Endothelial cell of hepatic sinusoid (primary cell): ENCODE measurements at regions not wholly inside any gene's neighbourhood (a gene's known extent, or its start where the extent isn't known, plus 50 kb on each side); places are given as distances from the start of the nearest gene placed in this dataset.
"Not testable (repeated sequence)": the region's sequence is repeated elsewhere in the genome, so short reads cannot be mapped to it uniquely, and the experiment has no call there.

Experiments
- in situ Hi-C: cut with HindIII; loops from 2 replicates; pipeline ENCODE4 v1.10.0; 2017; ENCODE audit warnings: low sequenced_read_pairs

DNA sequence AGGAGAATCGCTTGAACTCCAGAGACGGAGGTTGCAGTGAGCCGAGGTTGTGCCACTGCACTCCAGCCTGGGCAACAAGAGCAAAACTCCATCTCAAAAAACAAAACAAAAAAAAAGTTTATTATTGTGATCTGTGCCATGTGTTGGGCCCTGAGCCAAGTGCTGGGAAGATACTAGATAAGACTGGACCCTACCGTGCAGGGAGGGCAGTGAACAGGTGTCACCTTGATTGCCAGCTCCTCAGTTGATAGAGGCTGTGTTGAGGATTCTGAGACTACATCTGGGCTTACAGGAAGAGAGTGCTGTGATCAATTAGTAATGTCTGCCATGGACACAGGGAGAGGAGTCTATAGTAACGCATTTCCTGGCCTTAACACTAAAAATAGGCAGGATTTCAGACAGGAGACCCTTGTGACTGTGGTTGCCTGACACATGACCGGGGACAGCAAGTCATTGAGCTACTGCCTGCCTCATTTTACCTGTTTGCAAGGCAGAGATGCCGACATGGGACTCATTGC, 201.5 kb downstream of the C9orf50 start:
- in situ Hi-C loops = no loop called here

DNA sequence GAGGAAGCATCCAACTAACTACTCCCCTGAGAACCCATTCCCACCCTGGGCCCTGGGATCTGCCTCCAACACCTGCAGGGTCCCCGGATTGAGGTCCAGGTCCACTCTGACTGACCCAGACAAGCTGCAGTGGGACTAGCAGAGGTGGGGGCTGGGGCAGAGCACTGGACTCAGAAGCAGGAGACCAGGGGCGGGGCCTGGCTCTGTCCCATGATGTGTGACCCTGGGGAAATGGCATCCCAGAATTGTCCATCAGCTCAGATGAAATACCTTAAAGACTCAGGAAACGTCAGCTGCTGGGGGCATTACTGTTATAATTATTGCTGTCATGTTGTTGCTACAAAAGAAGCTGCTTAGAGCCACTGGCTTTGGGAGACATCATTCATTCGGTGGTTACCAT, 202.4 kb downstream of the C9orf50 start:
- in situ Hi-C loops = no loop called here

DNA sequence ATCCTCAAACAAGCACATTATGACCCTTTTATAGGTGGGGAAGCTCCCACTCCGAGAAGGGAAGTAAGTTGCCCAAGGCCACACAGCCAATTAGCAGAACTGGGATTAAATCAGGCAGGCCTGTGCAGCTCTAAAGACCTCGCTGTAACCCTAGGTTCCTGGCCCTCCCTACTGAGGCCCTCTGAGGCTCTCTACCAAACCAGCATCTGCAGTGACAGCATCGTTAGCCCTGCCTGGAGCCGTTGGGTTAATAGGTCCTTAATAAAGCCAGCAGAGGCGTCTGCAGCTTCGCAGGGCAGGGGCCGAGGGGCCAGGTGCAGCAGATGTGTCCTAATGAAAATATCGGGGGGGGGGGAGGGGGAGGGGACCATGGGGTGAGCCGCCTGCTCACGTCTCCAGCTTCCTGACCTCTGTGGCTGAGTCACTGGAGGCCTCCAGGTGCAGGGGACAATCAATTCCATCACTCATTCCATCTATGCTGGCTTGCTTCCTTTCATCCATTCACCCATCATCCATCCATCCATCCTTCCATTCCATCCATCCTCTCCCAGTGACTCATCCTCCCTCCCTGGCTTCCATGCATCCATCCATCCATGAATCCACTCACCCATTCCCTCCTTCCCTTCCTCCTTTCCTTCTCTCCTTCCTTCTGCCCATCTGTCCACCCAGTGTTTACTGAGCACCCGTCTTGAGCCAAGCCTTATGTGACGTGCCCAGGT, 203.9 kb downstream of the C9orf50 start:
- in situ Hi-C loops = no loop called here

DNA sequence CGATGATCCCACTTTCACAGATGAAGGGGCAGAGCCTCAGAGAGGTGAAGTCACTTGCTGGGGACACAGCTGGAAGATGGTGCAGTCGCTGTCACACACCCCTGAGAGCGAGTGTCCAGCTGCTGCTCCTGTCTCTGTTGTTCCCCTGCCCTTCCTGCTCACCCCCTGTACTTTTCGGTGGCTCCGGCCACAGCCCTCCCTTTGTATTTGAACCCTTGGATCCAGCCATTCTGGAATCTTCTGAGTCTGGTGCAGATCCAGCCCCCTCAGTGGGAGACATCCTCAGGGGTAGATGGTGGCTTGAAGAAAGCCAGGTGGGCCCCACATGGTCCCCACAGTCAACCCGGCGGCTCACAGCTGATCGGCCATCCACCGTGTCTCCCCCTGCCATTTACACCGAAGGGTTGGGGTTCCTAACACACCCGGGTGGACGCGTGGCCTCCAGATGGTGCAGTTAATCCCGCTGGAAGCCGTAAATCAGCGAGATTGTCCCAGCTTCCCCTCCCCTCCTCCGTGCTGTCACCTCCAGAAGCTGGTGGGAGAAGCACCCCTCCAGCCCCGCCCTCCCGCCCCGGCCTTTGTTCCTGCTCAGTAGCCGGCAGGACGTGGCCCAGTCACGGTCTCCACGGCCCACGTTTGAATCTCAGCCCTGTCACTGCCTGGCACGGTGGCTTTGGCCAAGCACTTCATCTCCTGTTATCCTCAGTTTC, 204.8 kb downstream of the C9orf50 start:
- in situ Hi-C loops = no loop called here

DNA sequence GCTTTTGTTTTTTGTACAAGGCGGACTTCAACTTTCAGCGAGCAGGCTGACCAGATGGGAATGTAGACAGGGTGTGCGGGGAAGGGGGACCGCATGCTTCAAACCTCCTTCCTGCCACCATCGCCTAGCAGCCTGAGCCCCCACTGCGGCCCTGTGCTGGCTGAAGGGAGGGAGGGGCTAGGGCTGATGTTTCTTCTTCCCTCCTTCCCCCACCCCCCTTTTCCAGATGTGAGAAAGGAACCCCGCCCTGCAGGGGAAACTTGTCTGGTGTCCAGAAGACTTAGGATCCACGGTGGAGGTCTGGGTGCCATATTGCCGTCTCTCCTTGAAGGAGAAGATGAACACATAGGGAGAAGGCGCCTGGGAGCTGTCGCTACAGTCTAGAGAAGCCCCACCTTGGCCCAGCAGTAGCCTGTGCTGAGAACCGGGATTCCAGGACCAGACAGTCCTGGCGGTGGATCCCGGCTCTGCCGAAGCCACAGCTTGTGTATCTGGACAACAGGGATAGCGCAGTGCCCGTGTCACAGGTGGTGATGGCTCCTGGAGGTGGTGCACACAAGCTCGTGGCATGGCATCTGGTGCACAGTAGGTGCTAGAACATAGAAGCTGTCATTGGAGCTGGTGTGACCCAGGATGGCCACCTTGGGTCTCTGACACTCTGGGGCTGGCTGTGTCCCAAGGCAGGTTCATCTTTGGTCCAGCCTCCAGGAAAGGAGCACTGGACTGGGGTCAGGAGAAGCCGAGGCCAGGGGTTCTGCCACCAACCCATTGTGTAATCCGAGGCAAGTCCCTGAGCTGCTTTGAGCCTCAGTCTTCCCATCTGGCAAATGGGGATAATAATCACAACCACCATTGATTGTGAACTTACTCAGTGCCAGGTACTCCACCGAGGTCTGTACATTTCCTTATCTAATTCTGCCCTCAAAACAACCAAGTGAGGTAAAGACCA, 205.6 kb downstream of the C9orf50 start:
- in situ Hi-C loops = no loop called here

DNA sequence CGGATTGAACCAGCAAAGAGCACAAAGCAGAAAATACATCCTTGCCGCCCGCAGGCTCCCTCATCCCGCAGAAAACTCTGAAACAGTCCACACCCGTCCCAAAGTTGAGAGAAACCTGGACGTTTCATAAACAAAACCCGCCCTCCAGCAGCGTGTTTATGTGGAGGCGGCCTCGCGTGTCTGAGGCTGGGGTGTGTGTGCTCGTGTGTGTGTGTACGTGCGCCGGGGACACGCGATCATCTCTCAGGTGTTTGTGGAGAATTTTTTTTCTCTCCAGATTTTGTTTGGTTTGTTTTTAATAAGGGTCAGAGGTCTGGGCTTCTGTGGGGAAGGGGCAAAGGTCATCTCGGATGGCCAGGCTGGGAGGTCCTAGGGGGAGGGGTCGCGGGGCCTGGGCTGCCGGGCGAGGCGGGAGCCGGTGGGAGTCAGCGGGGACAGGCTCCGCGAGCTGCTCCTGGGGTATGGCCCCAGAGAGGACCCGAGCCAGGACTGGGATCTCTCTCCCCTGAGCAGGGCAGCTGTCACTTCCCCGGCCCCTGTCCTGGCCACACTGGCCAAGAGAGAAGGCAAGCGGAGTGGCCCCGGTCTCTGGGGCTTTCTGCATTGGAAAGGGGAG, 206.4 kb downstream of the C9orf50 start:
- in situ Hi-C loops = no loop called here

DNA sequence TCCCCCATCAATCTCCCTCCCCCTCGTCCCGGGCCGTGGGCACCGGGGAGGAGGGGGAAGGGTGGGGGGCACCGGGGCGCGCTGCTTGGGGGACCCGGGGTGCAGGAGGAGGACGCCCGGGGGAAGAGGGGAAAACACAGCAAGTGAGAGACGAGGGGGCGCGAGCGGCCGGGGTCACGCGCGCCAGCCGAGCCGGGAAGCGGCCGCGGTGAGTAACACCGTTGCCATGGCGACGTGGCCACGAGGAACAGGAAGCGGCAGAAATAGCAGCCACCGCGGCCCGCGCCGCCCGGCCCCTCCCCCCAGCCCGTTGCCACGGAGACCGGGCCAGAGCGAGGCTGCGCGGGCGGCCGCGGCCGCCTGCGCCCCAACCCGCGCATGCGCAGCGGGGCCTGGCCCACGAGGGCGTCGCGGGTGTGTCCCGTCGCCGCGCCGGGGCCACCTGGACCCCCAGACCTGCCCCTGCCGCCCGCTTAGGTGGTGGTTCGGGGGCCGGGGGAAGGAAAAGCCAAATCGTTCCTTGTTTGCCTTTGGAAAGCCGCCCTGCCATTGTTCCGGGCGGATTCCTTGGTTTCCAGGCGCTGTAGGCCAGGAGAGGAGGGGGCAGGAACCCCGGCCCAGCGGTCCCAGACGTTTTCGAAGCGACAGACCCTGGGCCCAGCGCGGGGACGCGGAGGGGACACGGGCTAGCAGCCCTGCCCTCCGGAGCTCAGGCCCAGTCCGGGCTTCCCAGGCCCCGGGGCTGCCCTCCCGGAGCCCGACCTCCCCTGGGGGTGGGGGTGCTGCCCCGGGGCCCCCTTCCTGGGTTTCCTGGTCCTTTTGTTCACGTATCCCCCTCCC, 207.1 kb downstream of the C9orf50 start:
- in situ Hi-C loops = no loop called here

DNA sequence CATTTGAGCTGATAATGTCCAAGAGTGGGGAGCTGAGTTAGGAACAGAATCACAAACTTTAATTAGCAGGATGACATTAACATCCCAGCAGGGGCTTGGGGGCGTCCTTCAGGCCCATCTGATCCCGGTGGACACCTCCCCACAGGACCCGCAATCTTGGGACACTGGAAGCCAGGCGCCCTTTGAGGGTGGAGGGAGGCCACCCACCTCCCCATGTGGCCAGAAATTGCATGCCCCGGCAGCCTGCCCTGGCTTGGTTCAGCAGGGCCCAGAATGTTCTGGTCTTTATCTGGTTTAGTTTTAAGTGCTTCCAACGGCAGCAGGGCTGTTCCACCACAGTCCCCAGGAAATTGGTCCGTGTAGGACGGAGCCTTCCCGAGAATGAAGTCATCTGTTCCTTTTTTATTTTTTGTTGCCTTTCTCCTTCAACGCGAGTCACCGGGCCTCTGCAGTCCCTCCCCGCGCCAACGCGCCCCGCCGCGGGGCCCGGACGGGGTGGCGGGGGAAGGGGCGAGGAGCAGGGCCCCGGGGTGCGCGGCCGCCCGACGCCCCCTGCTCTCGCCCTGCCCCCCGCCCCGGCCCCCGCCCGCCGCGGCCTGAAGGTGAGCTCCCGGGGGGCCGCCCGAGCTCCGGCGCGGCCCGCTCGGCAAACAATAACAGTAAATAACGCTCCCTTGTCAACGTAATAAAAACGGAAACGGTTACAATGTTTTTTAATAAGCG, 207.9 kb downstream of the C9orf50 start:
- in situ Hi-C loops = no loop called here

DNA sequence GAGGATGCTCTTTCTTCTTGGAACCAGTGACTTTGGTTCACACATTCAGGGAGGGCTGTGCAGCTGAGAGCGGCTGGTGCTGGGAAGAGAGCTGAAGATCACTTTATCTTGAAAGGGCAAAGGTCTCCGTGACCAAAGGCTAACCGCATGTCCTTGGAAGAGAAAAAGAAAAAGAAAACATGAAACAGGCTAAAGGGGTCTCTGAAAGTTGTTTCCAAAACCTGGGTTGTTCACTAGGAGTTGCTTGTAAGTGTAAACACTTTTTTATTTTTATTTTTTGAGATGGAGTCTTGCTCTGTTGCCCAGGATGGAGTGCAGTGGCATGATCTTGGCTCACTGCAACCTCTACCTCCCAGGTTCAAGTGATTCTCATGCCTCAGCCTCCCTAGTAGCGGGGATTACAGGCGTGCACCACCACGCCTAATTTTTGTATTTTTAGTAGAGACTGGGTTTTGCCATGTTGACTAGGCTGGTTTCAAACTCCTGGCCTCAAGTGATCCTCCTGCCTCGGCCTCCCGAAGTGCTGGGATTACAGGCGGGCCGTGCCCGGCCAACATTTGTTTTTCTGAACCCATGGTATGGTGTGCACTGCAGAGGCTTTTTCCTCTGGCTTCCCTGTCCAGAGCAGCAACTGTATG, 208.6 kb downstream of the C9orf50 start:
- in situ Hi-C loops = not testable (repeated sequence)

DNA sequence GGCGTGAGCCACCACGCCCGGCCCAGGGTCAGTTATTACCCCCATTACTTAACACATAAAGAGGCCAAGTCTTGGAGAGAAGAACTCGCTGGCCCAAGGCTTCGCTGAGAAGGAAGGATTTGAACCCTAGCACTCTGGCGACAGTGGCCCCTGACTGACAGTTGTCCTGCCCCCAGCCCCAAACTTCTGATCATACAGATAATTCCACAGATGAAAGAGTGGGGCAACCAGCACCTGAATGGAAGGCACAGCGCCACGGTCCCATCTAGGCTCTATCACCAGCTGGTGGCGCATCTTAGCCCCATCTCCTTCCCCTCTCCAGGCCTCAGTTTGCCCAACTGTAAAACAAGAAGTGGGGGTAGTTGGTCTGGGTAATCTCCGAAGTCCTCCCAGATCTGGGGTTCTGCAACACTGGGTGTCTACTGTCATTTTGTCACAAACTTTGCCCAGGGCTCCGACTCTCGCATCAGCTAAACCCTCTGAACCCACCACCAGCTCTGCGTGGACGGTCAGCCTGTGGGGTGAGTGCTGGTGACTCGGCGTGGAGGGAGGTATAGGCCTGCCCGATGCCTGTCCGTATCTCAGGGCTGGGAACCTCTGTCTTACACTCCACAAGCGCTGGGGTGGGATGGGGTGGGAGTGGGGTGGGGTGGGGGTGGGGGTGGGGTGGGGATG, 209.3 kb downstream of the C9orf50 start:
- in situ Hi-C loops = no loop called here

DNA sequence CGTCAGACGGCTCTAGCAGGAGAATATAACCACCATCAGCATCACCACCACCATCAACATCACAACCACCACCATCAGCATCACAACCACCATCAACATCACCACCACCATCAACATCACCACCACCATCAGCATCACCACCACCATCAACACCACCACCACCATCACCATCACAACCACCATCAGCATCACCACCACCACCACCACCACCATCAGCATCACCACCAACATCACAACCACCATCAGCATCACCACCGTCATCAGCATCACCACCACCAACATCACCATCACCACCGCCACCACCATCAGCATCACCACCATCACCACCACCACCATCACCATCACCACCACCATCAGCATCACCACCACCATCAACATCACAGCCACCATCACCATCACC, 210.7 kb downstream of the C9orf50 start:
- in situ Hi-C loops = no loop called here

DNA sequence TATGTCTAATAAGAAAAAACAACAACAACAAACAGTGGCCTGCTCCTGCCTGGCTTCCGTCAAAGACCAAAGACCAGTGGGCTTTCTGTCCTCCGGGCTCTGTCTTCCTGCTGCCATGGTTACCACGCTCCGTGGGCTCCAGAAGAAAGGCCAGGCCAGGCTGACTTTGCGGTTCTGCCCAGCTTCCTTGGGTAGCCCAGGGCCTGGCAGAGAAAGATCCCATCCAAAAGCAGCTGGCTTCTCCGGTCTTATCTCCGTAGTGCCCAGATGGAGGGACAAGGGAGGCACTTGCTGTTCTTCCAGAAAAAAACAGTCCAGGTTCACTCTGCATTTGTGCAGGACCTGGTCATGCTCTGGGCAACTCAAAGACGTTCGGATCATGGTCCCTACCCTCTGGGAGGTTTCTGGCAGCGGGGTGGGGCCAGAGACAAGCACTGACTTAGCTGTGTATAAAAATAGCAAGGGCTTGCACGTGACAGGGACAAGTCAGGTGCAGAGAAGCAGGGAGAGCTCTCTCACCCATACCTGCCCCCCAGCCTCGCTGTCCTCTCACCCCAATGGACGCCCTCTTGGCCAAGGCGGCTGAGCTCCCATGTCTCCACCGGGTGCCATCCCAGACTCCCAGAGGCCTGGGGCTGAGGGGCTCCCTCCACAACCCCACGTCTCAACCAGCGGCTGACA, 212.2 kb downstream of the C9orf50 start:
- in situ Hi-C loops = no loop called here

DNA sequence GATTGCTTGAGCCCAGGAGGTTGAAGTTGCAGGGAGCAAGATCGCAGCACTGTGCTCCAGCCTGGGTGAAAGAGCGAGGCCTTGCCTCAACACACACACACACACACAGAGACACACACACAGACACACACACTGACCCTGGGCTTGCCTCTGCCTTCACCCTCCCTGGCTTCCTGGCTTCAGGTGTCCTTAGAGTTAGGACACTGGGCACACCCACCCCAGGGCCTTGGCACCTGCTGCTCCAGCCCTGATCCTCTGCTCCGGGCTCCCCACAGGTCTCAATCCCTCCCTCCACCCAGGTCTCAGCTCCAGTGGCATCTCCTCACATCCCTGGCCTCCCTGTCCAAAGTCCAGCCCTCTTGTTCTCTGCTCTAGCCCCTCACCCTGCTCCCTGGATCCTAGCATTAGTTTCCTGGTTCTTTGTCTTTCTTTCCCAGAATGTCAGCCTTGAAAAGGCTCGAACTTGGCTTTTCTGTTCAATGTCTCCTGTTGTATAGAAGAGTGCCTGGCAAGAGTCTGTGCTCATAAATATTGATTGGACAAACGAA, 212.9 kb downstream of the C9orf50 start:
- in situ Hi-C loops = no loop called here

DNA sequence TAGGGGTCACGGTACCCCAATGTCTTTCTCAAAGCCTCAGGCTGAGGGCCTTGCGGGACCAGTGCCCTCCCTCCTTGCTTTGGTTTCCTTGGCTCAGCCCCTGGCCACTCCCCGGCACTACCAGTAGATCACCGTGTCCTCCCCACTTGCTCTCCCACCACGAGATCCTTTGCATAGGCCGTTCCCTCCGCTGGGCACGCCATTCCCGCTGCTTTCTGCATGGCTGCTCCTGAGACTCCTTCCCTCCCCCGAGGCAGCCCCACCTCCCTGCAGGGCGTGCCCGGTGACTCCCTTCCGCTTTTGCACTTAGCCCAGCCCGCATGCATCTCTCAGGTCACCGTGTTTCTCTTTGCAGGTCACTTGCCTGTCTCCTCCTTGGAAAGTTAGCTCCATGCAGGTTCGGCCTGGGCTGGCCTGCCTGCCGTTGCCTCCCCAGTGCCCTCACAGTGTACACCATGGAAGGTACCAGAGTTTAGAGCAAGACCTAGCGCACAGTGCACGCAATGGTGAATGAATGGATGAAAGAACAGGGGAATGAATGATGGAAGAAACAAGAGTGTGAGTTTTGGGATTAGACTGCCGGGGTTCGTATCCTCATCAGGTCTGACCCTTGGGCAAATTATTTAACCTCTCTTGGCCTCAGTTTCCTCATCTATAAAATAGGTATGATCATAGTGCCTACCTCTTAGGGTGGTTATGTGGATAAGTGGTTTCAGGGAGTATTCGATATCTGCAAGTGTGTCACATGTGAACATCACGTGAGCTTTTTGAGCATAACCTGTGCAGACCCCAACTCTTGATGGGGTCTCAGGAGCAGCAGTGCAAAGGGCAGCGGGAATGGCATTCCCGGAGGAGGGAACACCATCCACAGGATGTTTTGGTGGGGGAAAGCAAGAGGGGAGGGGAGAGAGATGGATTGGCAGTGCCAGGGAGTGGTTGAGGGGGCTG, 214.3 kb downstream of the C9orf50 start:
- in situ Hi-C loops = no loop called here

DNA sequence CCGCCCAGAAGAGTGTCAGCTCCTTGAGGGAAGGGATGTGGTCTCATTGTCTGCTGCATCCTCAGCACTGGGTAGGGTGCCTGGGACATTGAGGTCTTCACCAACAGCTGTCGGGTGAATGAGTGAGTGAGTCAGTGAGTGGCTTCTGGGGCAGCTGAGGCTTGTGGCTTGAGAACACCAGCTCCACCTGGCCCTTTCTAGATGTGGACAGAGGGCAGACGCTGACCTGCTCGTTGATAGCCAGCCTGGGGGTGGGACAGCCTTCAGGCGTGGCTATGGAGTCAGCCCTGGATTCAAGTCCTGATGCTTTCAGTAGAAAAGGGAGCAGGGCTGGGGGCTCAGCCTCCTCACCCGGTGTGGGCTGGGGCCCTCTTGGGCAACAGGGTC, 215.1 kb downstream of the C9orf50 start:
- in situ Hi-C loops = no loop called here

DNA sequence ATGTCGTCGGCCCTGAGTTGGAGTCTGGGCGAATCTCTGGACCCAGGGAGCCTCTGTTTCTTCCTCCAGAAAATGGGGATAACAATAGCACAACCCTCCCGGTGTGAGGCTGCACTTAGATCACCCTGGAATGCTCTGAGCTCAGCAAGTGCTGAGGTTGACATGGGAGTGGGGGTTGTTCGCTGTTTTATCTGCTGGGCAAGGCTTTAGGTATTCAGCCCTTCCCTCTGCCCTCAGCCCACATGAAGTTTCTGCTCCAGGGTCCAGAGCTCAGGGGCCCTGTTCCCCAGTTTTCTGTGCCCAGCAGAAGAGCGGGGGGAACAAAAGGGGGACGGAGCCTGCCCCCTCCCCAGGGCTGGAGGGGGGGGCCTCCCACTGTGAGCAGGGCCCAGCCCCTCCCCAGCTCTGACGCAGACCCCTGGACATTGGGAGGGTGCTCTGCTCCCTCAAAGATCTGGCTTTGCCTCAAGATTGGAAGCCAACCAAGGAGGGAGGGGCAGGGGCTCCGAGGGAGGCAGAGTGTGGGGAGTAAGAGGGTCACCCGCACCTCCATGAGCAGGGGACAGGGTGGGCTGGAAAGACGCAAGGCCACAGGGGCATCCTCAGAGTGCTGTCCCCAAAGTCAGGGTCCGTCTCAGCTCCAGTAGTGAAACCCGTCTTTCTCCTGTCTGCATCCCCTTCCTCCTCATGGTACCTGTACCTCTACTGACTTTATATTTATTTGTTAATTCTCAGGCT, 215.6 kb downstream of the C9orf50 start:
- in situ Hi-C loops = no loop called here
